ENCODE measurements at regions not wholly inside any gene's neighbourhood (a gene's known extent, or its start where the extent isn't known, plus 50 kb on each side); places are given as distances from the start of the nearest gene placed in this dataset.

DNA sequence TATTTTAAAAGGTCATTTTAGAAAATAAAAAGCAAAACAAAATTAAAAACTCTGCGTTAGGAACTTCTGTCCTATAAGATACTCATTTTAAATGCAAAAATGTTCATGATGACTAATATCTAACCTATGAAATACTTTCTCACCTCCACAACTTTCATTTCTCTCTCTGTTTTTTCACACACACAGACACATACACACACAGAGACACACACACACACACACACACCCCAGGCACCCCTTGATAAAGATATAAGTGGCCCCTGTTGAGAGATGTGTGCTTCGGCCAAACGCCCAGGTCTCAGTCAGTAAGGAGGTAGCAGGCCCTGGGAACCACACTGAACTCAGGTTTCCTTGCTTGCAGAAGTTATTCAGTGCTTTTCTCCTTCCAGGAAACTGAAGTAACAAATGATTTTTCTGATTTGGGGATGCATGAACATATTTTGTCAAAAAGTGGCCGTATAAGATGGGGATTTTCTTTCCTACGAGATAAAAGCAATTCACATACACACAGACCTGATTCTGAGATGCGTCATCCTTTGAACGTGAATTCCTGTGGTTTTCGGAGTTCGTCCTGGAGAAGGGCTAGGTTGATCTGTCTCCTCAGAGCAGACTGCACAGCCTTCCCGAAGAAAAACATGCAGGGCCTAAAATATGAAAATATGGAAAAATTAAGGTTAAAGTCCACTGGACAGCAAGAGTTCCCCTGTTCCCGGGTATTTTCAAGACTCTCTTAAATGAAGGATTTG lies 306.8 kb upstream of the FOXQ1 start (continued):
- TF ChIP-seq, protein P1, sequence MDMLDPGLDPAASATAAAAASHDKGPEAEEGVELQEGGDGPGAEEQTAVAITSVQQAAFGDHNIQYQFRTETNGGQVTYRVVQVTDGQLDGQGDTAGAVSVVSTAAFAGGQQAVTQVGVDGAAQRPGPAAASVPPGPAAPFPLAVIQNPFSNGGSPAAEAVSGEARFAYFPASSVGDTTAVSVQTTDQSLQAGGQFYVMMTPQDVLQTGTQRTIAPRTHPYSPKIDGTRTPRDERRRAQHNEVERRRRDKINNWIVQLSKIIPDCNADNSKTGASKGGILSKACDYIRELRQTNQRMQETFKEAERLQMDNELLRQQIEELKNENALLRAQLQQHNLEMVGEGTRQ (IDR thresholded peaks at IDR 0.05; ENCODE audit: borderline replicate concordance, low read depth, low read length), result no peak
- TF ChIP-seq KAT2A (conservative IDR thresholded peaks at IDR 0.05; ENCODE audit: control insufficient read depth, low read depth, low read length) (no peak), RUNX3 (IDR thresholded peaks at IDR 0.05; ENCODE audit: low read length) (peak; percentile 69), NFXL1 (IDR thresholded peaks at IDR 0.05; ENCODE audit: borderline replicate concordance) (no peak), SMARCA5 (IDR thresholded peaks at IDR 0.05) (no peak), CHD1 (IDR thresholded peaks at IDR 0.05; ENCODE audit: low read depth, low read length) (no peak), RFX5 (IDR thresholded peaks at IDR 0.05; ENCODE audit: low read depth, low read length) (no peak), ZSCAN29 (IDR thresholded peaks at IDR 0.05) (no peak), NBN (IDR thresholded peaks at IDR 0.05) (no peak), ZNF622 (IDR thresholded peaks at IDR 0.05) (no peak), PML (IDR thresholded peaks at IDR 0.05; ENCODE audit: low read length) (no peak)
- TF ChIP-seq, protein P2, sequence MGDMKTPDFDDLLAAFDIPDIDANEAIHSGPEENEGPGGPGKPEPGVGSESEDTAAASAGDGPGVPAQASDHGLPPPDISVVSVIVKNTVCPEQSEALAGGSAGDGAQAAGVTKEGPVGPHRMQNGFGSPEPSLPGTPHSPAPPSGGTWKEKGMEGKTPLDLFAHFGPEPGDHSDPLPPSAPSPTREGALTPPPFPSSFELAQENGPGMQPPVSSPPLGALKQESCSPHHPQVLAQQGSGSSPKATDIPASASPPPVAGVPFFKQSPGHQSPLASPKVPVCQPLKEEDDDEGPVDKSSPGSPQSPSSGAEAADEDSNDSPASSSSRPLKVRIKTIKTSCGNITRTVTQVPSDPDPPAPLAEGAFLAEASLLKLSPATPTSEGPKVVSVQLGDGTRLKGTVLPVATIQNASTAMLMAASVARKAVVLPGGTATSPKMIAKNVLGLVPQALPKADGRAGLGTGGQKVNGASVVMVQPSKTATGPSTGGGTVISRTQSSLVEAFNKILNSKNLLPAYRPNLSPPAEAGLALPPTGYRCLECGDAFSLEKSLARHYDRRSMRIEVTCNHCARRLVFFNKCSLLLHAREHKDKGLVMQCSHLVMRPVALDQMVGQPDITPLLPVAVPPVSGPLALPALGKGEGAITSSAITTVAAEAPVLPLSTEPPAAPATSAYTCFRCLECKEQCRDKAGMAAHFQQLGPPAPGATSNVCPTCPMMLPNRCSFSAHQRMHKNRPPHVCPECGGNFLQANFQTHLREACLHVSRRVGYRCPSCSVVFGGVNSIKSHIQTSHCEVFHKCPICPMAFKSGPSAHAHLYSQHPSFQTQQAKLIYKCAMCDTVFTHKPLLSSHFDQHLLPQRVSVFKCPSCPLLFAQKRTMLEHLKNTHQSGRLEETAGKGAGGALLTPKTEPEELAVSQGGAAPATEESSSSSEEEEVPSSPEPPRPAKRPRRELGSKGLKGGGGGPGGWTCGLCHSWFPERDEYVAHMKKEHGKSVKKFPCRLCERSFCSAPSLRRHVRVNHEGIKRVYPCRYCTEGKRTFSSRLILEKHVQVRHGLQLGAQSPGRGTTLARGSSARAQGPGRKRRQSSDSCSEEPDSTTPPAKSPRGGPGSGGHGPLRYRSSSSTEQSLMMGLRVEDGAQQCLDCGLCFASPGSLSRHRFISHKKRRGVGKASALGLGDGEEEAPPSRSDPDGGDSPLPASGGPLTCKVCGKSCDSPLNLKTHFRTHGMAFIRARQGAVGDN (IDR thresholded peaks at IDR 0.05), result no peak
- TF ChIP-seq, protein P3, sequence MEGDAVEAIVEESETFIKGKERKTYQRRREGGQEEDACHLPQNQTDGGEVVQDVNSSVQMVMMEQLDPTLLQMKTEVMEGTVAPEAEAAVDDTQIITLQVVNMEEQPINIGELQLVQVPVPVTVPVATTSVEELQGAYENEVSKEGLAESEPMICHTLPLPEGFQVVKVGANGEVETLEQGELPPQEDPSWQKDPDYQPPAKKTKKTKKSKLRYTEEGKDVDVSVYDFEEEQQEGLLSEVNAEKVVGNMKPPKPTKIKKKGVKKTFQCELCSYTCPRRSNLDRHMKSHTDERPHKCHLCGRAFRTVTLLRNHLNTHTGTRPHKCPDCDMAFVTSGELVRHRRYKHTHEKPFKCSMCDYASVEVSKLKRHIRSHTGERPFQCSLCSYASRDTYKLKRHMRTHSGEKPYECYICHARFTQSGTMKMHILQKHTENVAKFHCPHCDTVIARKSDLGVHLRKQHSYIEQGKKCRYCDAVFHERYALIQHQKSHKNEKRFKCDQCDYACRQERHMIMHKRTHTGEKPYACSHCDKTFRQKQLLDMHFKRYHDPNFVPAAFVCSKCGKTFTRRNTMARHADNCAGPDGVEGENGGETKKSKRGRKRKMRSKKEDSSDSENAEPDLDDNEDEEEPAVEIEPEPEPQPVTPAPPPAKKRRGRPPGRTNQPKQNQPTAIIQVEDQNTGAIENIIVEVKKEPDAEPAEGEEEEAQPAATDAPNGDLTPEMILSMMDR (IDR thresholded peaks at IDR 0.05 in 2 of 3, conservative IDR thresholded peaks at IDR 0.05 in 1 of 3; ENCODE audit: control insufficient read depth in 2 of 3, extremely low read depth in 1 of 3, insufficient read depth in 1 of 3, low read depth in 3 of 3, low read length in 3 of 3), result no peak
- TF ChIP-seq, protein P4, sequence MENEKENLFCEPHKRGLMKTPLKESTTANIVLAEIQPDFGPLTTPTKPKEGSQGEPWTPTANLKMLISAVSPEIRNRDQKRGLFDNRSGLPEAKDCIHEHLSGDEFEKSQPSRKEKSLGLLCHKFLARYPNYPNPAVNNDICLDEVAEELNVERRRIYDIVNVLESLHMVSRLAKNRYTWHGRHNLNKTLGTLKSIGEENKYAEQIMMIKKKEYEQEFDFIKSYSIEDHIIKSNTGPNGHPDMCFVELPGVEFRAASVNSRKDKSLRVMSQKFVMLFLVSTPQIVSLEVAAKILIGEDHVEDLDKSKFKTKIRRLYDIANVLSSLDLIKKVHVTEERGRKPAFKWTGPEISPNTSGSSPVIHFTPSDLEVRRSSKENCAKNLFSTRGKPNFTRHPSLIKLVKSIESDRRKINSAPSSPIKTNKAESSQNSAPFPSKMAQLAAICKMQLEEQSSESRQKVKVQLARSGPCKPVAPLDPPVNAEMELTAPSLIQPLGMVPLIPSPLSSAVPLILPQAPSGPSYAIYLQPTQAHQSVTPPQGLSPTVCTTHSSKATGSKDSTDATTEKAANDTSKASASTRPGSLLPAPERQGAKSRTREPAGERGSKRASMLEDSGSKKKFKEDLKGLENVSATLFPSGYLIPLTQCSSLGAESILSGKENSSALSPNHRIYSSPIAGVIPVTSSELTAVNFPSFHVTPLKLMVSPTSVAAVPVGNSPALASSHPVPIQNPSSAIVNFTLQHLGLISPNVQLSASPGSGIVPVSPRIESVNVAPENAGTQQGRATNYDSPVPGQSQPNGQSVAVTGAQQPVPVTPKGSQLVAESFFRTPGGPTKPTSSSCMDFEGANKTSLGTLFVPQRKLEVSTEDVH (IDR thresholded peaks at IDR 0.05; ENCODE audit: low read depth, partially characterized antibody), result no peak
- TF ChIP-seq, protein P5, sequence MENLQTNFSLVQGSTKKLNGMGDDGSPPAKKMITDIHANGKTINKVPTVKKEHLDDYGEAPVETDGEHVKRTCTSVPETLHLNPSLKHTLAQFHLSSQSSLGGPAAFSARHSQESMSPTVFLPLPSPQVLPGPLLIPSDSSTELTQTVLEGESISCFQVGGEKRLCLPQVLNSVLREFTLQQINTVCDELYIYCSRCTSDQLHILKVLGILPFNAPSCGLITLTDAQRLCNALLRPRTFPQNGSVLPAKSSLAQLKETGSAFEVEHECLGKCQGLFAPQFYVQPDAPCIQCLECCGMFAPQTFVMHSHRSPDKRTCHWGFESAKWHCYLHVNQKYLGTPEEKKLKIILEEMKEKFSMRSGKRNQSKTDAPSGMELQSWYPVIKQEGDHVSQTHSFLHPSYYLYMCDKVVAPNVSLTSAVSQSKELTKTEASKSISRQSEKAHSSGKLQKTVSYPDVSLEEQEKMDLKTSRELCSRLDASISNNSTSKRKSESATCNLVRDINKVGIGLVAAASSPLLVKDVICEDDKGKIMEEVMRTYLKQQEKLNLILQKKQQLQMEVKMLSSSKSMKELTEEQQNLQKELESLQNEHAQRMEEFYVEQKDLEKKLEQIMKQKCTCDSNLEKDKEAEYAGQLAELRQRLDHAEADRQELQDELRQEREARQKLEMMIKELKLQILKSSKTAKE (IDR thresholded peaks at IDR 0.05; ENCODE audit: low read depth, poor library complexity, severe bottlenecking), result no peak

Measured in GM12878 (cell line).